ENCODE measurements at regions not wholly inside any gene's neighbourhood (a gene's known extent, or its start where the extent isn't known, plus 50 kb on each side); places are given as distances from the start of the nearest gene placed in this dataset.

- ChIA-PET POLR2A (ENCODE audit: unreplicated experiment) (no interaction called here), CTCF (no interaction called here)
- Histone ChIP-seq H3K23ac (ENCODE audit: low read depth, low read length) (no peak overlapping the region), H2BK15ac (ENCODE audit: low read depth, low read length) (no peak overlapping the region), H4K20me1 (ENCODE audit: insufficient read depth, low read length) (no peaks in the 10 kb centered on the region), H3K27me3 (ENCODE audit: control insufficient read depth, insufficient read depth, low read length) (no peaks in the 10 kb centered on the region), H2BK5ac (ENCODE audit: low read depth, low read length, poor library complexity, severe bottlenecking) (no peak overlapping the region), H3K36me3 (ENCODE audit: control insufficient read depth, insufficient read depth, low read length) (no peaks in the 10 kb centered on the region), H2AK5ac (ENCODE audit: low read depth, low read length) (no peak overlapping the region), H4K91ac (ENCODE audit: insufficient read depth, low read depth, low read length) (no peak overlapping the region), H3K79me1 (ENCODE audit: low read depth in 1 of 2, low read length in 2 of 2) (no peaks in the 10 kb centered on the region), H3K14ac (replicated peaks; ENCODE audit: low read depth, low read length) (no peak overlapping the region), H2BK120ac (ENCODE audit: low read depth, low read length) (no peak overlapping the region), H3K27ac (ENCODE audit: insufficient read depth, low read length) (no peak overlapping the region), H3K9me1 (ENCODE audit: insufficient read depth, low read length) (no peaks in the 10 kb centered on the region), H4K5ac (ENCODE audit: low read depth, low read length) (no peak overlapping the region), H3K4ac (ENCODE audit: low read depth, low read length) (no peak overlapping the region), H2AK9ac (replicated peaks; ENCODE audit: low read depth, low read length, poor library complexity) (no peak overlapping the region), H3K4me3 (ENCODE audit: insufficient read depth, low read depth, low read length) (no peak overlapping the region), H3K18ac (ENCODE audit: low read depth, low read length) (no peak overlapping the region), H3K4me1 (ENCODE audit: control insufficient read depth, insufficient read depth, low read length) (no peaks in the 10 kb centered on the region), H3K4me2 (ENCODE audit: low read depth, low read length) (no peak overlapping the region), H2AFZ (replicated peaks; ENCODE audit: low read length, poor library complexity) (no peak overlapping the region), H4K8ac (ENCODE audit: low read depth in 2 of 2, low read length in 2 of 2) (no peak overlapping the region), H3K9ac (ENCODE audit: low read depth, low read length) (no peak overlapping the region), H2BK20ac (ENCODE audit: low read depth, low read length) (no peak overlapping the region), H3K56ac (ENCODE audit: extremely low read depth, insufficient read depth, low read length) (no peak overlapping the region), H3K9me3 (ENCODE audit: control insufficient read depth, insufficient read depth, low read length) (peaks cover 7% of the 10 kb centered on the region; the same call in 1 of the 2 replicates)
- intact Hi-C loops (cut with micrococcal nuclease) (no loop called here), in situ Hi-C loops (cut with MboI; ENCODE audit: low sequenced_read_pairs) (no loop called here), dilution Hi-C loops (cut with HindIII; ENCODE audit: low sequenced_read_pairs, unreplicated experiment) (no loop called here)
- WGBS, 2 experiments (ENCODE audit: extremely low coverage in 2 of 2, insufficient read length in 1 of 2): no CpG with 5 or more reads among the region's 4 CpGs
- no peak for TF ChIP-seq RAD21 (IDR thresholded peaks at IDR 0.05; ENCODE audit: low read length)
- TF ChIP-seq BHLHE40 (IDR thresholded peaks at IDR 0.05; ENCODE audit: low read depth, low read length): no peak
- no peak for TF ChIP-seq POLR2A (IDR thresholded peaks at IDR 0.05; ENCODE audit: low read depth, low read length)
- TF ChIP-seq CTCF (conservative IDR thresholded peaks at IDR 0.05; ENCODE audit: low read depth, low read length): no peak
- ATAC-seq (ENCODE audit: low read depth): no peak
- no TSS peak for BruUV-seq (replicated peaks)
- DNase-seq: no peak
Observed at GRCh38 chr13:103935117-103935516, 868.9 kb upstream of the SLC10A2 start.

Data from IMR-90 (cell line).